T-helper 2 cell treated with Interferon-gamma antibody and Interleukin-4, amounts not matched to agents 100 ng/mL and 5 ng/mL, for 36 hours (primary cell): ENCODE measurements at regions not wholly inside any gene's neighbourhood (a gene's known extent, or its start where the extent isn't known, plus 50 kb on each side); places are given as distances from the start of the nearest gene placed in this dataset.

Experiments used
- intact Hi-C: fragments of 100-400 bp; cut with micrococcal nuclease; formaldehyde crosslinking; loops from one replicate; pipeline ENCODE4 v1.15.1; 2023

DNA sequence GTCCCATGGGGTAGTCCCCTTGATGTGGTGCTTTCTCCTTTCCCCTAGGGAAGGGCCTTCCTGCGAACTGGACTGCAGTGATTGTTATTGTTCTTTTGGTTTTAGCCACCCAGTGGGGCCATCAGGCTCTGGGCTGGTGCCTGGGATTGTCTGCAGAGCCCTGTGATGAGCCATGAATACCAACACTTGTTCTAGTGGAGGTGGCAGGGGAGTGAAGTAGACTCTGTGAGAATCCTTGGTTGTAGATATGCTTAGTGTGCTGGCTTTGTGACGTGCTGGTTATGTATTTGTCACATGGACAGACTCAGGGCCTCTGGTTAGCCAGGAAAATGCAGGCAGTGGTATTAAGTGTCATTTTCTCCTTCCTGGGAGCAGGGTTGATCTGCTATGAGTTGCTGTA, 51.8 kb upstream of the NDUFB4 start:
- intact Hi-C loops, result no loop called here

DNA sequence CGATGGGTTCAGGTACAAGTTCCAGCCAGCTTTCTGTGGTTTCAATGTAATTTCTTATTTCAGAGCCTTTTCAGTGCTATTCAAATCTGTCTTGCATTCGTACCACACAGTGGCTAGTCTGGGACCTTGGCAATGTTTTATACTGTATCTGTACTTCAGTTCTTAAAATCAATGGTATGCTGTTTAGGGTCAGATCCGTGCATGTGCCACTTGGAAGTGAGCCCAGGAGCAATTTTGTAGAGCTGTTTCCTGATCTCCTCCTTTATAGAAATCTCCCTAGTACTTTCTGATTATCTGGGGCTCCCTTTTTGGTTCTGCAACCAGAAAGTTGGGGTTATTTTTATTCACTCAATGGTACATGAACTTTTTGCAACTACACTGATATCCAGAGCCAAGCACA, 59.5 kb upstream of the NDUFB4 start:
- intact Hi-C loops, result no loop called here

GRCh38 chr3:120532969-120533368, 63.2 kb upstream of the NDUFB4 start:
- intact Hi-C loops, result no loop called here

- intact Hi-C loops, result no loop called here
Measured at GRCh38 chr3:120528163-120528562, 68.0 kb upstream of the NDUFB4 start.

GRCh38 chr3:120526011-120526870, 69.9 kb upstream of the NDUFB4 start:
- intact Hi-C loops, result no loop called here

GRCh38 chr3:120524171-120524923, 71.8 kb upstream of the NDUFB4 start:
- intact Hi-C loops, result no loop called here

GRCh38 chr3:120516136-120516535, 65.3 kb upstream of the FSTL1 start:
- intact Hi-C loops, result no loop called here

DNA sequence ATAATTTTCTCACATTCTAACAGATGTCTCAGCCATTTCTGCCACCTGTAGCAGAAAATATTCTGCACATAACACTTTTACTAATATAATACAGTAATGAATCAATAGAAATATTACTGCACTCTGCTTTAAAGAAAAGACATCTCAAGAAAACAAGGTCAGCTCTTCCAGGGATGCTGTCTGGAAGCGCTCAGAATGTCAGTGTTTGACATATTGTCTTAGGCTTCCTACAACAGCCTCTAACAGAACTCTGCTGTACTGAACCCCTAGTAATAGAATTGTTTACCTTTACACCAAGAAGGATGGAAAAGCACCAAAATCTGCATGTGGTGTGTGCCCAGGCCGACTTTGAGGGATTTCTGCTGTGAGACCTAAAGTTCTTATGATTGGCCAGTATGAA, 61.9 kb upstream of the FSTL1 start:
- intact Hi-C loops, result no loop called here

DNA sequence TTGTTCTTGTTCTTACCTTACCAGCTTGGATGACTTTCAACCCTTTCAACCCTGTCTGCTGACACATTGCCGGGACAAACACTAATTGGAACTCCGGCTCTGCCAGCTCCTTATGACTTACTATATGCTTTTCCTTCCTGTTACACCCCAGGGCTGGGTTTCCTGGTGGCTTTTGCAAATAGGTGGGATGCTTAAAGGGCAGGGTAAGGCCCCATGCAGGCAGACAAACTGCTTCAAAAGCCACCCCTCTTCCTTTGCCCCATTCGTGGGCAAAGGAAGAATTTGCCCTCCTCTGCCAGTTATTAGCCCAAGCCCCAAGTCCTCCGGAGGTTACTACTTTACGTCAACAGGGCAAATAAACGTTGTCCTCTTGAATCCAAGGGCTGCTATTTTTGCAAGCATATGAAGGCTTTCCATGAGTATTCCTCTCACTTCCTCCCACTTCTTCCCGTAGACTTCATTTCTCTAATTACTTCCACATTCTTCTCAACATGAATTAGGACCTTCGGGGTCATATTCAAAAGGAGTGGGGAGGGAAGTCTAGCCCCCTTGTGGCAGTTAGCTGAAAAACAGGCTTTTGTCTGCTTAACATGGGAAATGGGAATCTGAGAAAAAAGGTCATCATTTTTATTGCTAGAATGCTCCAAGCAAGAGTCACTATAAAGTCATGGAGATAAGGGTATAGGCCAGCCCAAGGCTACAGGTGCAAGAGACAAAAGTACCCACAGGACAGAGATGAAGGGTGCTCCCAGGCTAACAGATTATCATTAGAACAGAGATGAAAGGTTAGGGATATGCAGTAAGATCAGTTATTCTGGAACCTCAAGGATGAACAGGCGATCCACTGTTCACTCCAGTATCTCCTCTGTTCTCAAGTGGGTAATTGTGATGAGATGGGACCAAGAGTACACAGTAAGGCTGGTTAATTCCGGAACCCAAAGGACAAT, 56.3 kb upstream of the FSTL1 start:
- intact Hi-C loops, result loop anchor here (2.0 kb wide), 1 partner anchor 262 kb away; no protein-coding TSS in a partner anchor

GRCh38 chr3:120506076-120506827, 55.5 kb upstream of the FSTL1 start:
- intact Hi-C loops, result loop anchor here (2.0 kb wide), 1 partner anchor 261 kb away; no protein-coding TSS in a partner anchor

DNA sequence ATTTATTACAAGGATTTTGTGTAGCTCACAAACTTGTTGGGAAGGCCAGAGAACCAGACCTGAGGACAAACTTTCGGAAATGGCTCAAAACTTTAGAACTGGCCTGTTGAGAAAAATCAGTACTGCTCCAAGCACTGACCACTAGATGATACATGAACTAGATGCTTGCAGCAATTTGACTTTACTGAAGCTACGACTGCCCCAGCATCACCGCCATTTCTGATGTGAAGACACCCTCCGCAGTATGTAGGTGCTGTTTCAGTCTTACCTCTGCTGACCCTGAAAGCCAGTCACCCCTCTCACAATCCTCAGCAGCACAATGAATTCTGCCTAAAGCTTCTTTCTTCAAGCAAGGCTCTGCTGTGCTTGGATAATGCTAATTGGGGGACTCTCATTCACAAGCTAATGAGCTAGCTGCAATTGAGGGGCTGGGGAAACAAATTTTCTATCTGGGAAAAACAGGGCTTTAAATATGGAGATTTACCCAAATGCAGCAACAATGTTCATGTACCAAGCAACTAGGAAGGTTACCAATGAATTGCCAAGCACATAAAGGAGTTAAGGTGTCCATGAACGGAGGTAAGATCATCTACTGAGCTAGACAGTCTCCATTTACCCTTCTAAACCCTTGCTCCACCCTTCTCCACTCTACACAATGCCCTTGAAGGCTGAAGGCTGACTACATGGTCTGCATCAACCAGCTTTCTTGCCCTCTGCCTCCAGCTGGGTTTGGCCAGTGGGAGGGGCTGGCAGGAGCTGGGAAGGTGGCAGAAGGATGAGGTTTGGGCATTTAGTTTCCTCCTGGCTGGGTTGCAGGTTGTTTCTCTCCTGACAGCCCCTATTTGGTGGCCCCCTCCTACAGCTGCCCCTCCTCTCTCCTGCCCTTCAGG, 53.2 kb upstream of the FSTL1 start:
- intact Hi-C loops, result no loop called here

- intact Hi-C loops, result no loop called here
Measured at GRCh38 chr3:120502116-120502515, 51.3 kb upstream of the FSTL1 start.
